HepG2 (cell line): ENCODE measurements at regions not wholly inside any gene's neighbourhood (a gene's known extent, or its start where the extent isn't known, plus 50 kb on each side); places are given as distances from the start of the nearest gene placed in this dataset.

Source experiments
- ATAC-seq: fragments of 200-7000 bp; cut with Tn5 transposase; 3 replicates; pipeline ENCODE4 v1.9.1; 2020; ENCODE audit warnings: mild to moderate bottlenecking, moderate library complexity
- BruUV-seq: library from RNA; stranded (reverse); fragments of 400-500 nt; replicated peaks from 2 replicates; lab custom pipeline; 2021; lab: Mats Ljungman, UMichigan
- CTCF ChIA-PET: fragments of 300-600 bp; formaldehyde crosslinking; extraction: SDS; loops from one replicate; lab custom pipeline; 2021; ENCODE audit warnings: low total read pairs, inconsistent platforms, low intra/inter-chr PET ratio; lab: Yijun Ruan, JAX
- POLR2A ChIA-PET: fragments of 350-600 bp; sonication (Branson Sonifier 250); formaldehyde crosslinking; loops from one replicate; lab custom pipeline; 2020; ENCODE audit warnings: antibody characterized with exemption, inconsistent platforms; lab: Yijun Ruan, JAX
- DNase-seq: peaks from one replicate; pipeline ENCODE4 v3.0.0-alpha.2; 2015; ENCODE audit warnings: low spot score
- FAIRE-seq: peaks from 3 replicates; lab custom pipeline; 2011; peaks lifted over from hg19 to GRCh38; lab: Jason Lieb, UNC
- H2AFZ ChIP-seq: one replicate; pipeline ENCODE4 v1.6.1; 2011; ENCODE audit warnings: low read length, inconsistent platforms
- H3K27ac ChIP-seq: fragments of 300-600 bp; 3 replicates; pipeline ENCODE4 v1.8.0; 2011; ENCODE audit warnings: mixed run types, mild to moderate bottlenecking, mixed read lengths, low read length, inconsistent platforms; ENCODE audit not compliant: insufficient read depth; ENCODE audit errors: extremely low read length
- H3K27me3 ChIP-seq, 2 experiments: fragments of 200-600 bp in 1 of 2; 2 replicates in 1 of 2; 3 replicates in 1 of 2; pipeline versions ENCODE4 v1.6.0 to v1.8.0; 2011; ENCODE audit warnings: low read length in 2 of 2, mild to moderate bottlenecking in 2 of 2, moderate library complexity in 2 of 2, inconsistent platforms in 1 of 2; ENCODE audit not compliant: insufficient read depth in 2 of 2, control insufficient read depth in 1 of 2
- H3K36me3 ChIP-seq, 2 experiments: fragments of 200-600 bp in 1 of 2; replicated peaks in 1 of 2; 2 replicates in 1 of 2; 3 replicates in 1 of 2; pipeline versions ENCODE4 v1.5.1 to v1.8.0; 2011; ENCODE audit warnings: low read length in 2 of 2, inconsistent platforms in 1 of 2; ENCODE audit not compliant: insufficient read depth in 2 of 2, control insufficient read depth in 1 of 2
- H3K4me1 ChIP-seq: 2 replicates; pipeline ENCODE4 v1.5.1; 2012; ENCODE audit warnings: low read length, inconsistent platforms; ENCODE audit not compliant: insufficient read depth
- H3K4me2 ChIP-seq: 2 replicates; pipeline ENCODE4 v1.6.0; 2011; ENCODE audit warnings: low read depth, low read length, inconsistent platforms
- H3K4me3 ChIP-seq, 3 experiments: fragments of 200-600 bp in 1 of 3; sonication (generic), shearing (Covaris generic) in 1 of 3; replicated peaks in 1 of 3; 2 replicates each; pipeline ENCODE4 v1.5.1; 2011 to 2016; ENCODE audit warnings: low read length in 3 of 3, inconsistent platforms in 2 of 3, low read depth in 2 of 3, mild to moderate bottlenecking in 2 of 3, control low read depth in 1 of 3, mixed read lengths in 1 of 3; ENCODE audit not compliant: insufficient read depth in 1 of 3
- H3K79me2 ChIP-seq: one replicate; pipeline ENCODE4 v1.6.1; 2011; ENCODE audit warnings: low read length, inconsistent platforms; ENCODE audit not compliant: insufficient read depth
- H3K9ac ChIP-seq: 2 replicates; pipeline ENCODE4 v1.6.0; 2011; ENCODE audit warnings: mild to moderate bottlenecking, low read depth, low read length, inconsistent platforms; ENCODE audit not compliant: insufficient read depth
- H3K9me3 ChIP-seq: 2 replicates; pipeline ENCODE4 v1.5.1; 2012; ENCODE audit warnings: mild to moderate bottlenecking, low read length
- H4K20me1 ChIP-seq: 2 replicates; pipeline ENCODE4 v1.6.0; 2011; ENCODE audit warnings: inconsistent platforms, mild to moderate bottlenecking, low read length, moderate library complexity; ENCODE audit not compliant: insufficient read depth
- ELF4 ChIP-seq: sonication (generic); formaldehyde crosslinking; IDR thresholded peaks from 2 replicates; pipeline ENCODE4 v1.5.0; 2020; ENCODE audit warnings: missing genetic modification reagents, mild to moderate bottlenecking, moderate library complexity, borderline replicate concordance
- MBD4 ChIP-seq: IDR thresholded peaks from 2 replicates; pipeline ENCODE4 v1.6.1; 2012; ENCODE audit warnings: low read length, inconsistent platforms, borderline replicate concordance
- MED8 ChIP-seq: sonication (generic); formaldehyde crosslinking; IDR thresholded peaks from 2 replicates; pipeline ENCODE4 v1.8.1; 2023; ENCODE audit warnings: mild to moderate bottlenecking, missing genetic modification reagents; ENCODE audit not compliant: insufficient replicate concordance
- REPIN1 ChIP-seq: sonication (generic); formaldehyde crosslinking; IDR thresholded peaks from 2 replicates; pipeline ENCODE4 v1.8.0; 2022; ENCODE audit warnings: missing genetic modification reagents, low read depth, mild to moderate bottlenecking, borderline replicate concordance
- TFDP2 ChIP-seq: sonication (generic); formaldehyde crosslinking; IDR thresholded peaks from 2 replicates; pipeline ENCODE4 v1.4.0; 2020; ENCODE audit warnings: missing genetic modification reagents
- ZNF326 ChIP-seq: sonication (generic); formaldehyde crosslinking; IDR thresholded peaks from 2 replicates; pipeline ENCODE4 v1.4.0; 2020; ENCODE audit warnings: missing genetic modification reagents, borderline replicate concordance
- ZNF510 ChIP-seq: sonication (generic); formaldehyde crosslinking; IDR thresholded peaks from 2 replicates; pipeline ENCODE4 v1.4.0; 2020; ENCODE audit warnings: low read depth, mild to moderate bottlenecking, missing genetic modification reagents
- ZNF556 ChIP-seq: sonication (generic); formaldehyde crosslinking; IDR thresholded peaks from 2 replicates; pipeline ENCODE4 v1.4.0; 2020; ENCODE audit warnings: mild to moderate bottlenecking, missing genetic modification reagents, borderline replicate concordance
- ZNF768 ChIP-seq: sonication (generic); formaldehyde crosslinking; IDR thresholded peaks from 2 replicates; pipeline ENCODE4 v1.4.0; 2020; ENCODE audit warnings: missing genetic modification reagents
- ZNF792 ChIP-seq: IDR thresholded peaks from 2 replicates; pipeline ENCODE4 v1.6.1; 2016
- WGBS: methylation state at CpG from one replicate; pipeline ENCODE4 v1.1.6; 2017; ENCODE audit warnings: low lambda C conversion rate; 5-methylcytosine and 5-hydroxymethylcytosine counted together
- in situ Hi-C: cut with HindIII; loops from 2 replicates; pipeline ENCODE4 v1.10.0; 2017; ENCODE audit warnings: low pct_unique_long_range_greater_than_20kb; ENCODE audit not compliant: extremely low pct_ligation_motif_present
- intact Hi-C: fragments of 100-400 bp; cut with micrococcal nuclease; formaldehyde crosslinking; loops from one replicate; pipeline ENCODE4 v1.10.0; 2022; ENCODE audit not compliant: unreplicated experiment
- TF ChIP-seq, protein P1 (sequence below): sonication (generic); formaldehyde crosslinking; conservative IDR thresholded peaks from 2 replicates; pipeline ENCODE4 v1.8.0; 2022; ENCODE audit warnings: mild to moderate bottlenecking, moderate library complexity, missing genetic modification reagents
- TF ChIP-seq, protein P2 (sequence below): sonication (generic); formaldehyde crosslinking; IDR thresholded peaks from 2 replicates; pipeline ENCODE4 v1.8.0; 2022; ENCODE audit warnings: missing genetic modification reagents, mild to moderate bottlenecking, moderate library complexity, borderline replicate concordance
- TF ChIP-seq, protein P3 (sequence below): sonication (generic); formaldehyde crosslinking; IDR thresholded peaks from 2 replicates; pipeline ENCODE4 v1.4.0; 2020; ENCODE audit warnings: missing genetic modification reagents, mild to moderate bottlenecking, borderline replicate concordance

GRCh38 chr18:2201036-2201600, 370.2 kb downstream of the METTL4 start:
- ATAC-seq: no peak
- Histone ChIP-seq H4K20me1 (no peaks in the 10 kb centered on the region), H3K9me3 (no peaks in the 10 kb centered on the region)
- no peak for DNase-seq
- TF ChIP-seq REPIN1 (no peak), ELF4 (CRISPR knock-in tag) (no peak), MBD4 (no peak)
- TF ChIP-seq, all 625 proteins: peak for 0
- FAIRE-seq: no peak
- Histone ChIP-seq H3K4me2 (no peak overlapping the region), H3K27ac (no peak overlapping the region), H3K4me3 (no peak overlapping the region), H3K27me3 (no peaks in the 10 kb centered on the region), H3K36me3 (no peaks in the 10 kb centered on the region), H3K9ac (no peak overlapping the region), H3K4me1 (no peaks in the 10 kb centered on the region), H2AFZ (no peak overlapping the region), H3K79me2 (no peaks in the 10 kb centered on the region)
- 5% methylated on average over 2 of the region's 2 CpGs for WGBS
- POLR2A ChIA-PET: no interaction called here
- no TSS peak for BruUV-seq
- CTCF ChIA-PET: no interaction called here
- intact Hi-C loops (no loop called here), in situ Hi-C loops (no loop called here)

DNA sequence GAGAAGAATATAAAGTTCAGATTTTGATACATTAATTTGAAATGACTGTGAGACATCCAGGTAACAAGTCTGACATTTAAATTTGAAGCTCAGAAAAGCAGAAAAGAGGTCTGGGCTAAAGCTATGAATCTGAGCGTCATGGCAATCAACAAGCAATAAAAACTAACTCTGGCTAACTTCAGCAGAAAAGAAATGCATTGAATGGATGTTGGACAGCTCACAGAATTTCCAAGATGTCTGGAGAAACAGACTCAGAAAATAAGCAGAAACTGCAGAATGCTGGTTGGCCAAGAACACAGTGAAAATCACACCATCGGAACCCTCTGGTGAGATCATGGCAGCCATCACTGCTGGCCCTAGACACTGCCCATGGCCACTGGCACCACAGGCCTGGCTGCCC, 366.6 kb downstream of the METTL4 start:
- ChIA-PET POLR2A (no interaction called here), CTCF (no interaction called here)
- in situ Hi-C loops: no loop called here
- Histone ChIP-seq H2AFZ (no peak overlapping the region), H3K4me3 (no peak overlapping the region), H3K79me2 (no peaks in the 10 kb centered on the region), H4K20me1 (no peaks in the 10 kb centered on the region), H3K9me3 (no peaks in the 10 kb centered on the region), H3K27me3 (no peaks in the 10 kb centered on the region; a peak in 1 of 5 replicates), H3K4me1 (peaks cover 20% of the 10 kb centered on the region), H3K9ac (no peak overlapping the region), H3K27ac (no peak overlapping the region), H3K4me2 (no peak overlapping the region), H3K36me3 (no peaks in the 10 kb centered on the region)
- ATAC-seq: no peak
- 14% methylated on average over 2 of the region's 2 CpGs for WGBS
- intact Hi-C loops: no loop called here
- BruUV-seq: no TSS peak
- no peak for FAIRE-seq
- no peak for DNase-seq
- TF ChIP-seq, protein P1, sequence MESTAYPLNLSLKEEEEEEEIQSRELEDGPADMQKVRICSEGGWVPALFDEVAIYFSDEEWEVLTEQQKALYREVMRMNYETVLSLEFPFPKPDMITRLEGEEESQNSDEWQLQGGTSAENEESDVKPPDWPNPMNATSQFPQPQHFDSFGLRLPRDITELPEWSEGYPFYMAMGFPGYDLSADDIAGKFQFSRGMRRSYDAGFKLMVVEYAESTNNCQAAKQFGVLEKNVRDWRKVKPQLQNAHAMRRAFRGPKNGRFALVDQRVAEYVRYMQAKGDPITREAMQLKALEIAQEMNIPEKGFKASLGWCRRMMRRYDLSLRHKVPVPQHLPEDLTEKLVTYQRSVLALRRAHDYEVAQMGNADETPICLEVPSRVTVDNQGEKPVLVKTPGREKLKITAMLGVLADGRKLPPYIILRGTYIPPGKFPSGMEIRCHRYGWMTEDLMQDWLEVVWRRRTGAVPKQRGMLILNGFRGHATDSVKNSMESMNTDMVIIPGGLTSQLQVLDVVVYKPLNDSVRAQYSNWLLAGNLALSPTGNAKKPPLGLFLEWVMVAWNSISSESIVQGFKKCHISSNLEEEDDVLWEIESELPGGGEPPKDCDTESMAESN (CRISPR knock-in tag): no peak
- TF ChIP-seq ZNF556 (CRISPR knock-in tag): no peak
- TF ChIP-seq, protein P2, sequence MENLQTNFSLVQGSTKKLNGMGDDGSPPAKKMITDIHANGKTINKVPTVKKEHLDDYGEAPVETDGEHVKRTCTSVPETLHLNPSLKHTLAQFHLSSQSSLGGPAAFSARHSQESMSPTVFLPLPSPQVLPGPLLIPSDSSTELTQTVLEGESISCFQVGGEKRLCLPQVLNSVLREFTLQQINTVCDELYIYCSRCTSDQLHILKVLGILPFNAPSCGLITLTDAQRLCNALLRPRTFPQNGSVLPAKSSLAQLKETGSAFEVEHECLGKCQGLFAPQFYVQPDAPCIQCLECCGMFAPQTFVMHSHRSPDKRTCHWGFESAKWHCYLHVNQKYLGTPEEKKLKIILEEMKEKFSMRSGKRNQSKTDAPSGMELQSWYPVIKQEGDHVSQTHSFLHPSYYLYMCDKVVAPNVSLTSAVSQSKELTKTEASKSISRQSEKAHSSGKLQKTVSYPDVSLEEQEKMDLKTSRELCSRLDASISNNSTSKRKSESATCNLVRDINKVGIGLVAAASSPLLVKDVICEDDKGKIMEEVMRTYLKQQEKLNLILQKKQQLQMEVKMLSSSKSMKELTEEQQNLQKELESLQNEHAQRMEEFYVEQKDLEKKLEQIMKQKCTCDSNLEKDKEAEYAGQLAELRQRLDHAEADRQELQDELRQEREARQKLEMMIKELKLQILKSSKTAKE (CRISPR knock-in tag): no peak
- TF ChIP-seq ZNF792 (CRISPR knock-in tag): no peak
- no peak for TF ChIP-seq TFDP2 (CRISPR knock-in tag)
- TF ChIP-seq ZNF510 (CRISPR knock-in tag): no peak
- TF ChIP-seq, protein P3, sequence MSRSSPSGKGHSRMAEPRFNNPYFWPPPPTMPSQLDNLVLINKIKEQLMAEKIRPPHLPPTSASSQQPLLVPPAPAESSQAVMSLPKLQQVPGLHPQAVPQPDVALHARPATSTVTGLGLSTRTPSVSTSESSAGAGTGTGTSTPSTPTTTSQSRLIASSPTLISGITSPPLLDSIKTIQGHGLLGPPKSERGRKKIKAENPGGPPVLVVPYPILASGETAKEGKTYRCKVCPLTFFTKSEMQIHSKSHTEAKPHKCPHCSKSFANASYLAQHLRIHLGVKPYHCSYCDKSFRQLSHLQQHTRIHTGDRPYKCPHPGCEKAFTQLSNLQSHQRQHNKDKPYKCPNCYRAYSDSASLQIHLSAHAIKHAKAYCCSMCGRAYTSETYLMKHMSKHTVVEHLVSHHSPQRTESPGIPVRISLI (CRISPR knock-in tag): no peak
- TF ChIP-seq ZNF768 (CRISPR knock-in tag): no peak
- TF ChIP-seq MED8 (CRISPR knock-in tag): no peak
- TF ChIP-seq ZNF326 (CRISPR knock-in tag): no peak
